Anterior cingulate cortex (tissue), 58 donors: ENCODE measurements at regions not wholly inside any gene's neighbourhood (a gene's known extent, or its start where the extent isn't known, plus 50 kb on each side); places are given as distances from the start of the nearest gene placed in this dataset.

Source experiments
- DNase-seq, 58 donors: peaks; one replicate each; lab custom pipeline; 2025; lab: John Stamatoyannopoulos, UW

GRCh38 chr7:84637568-84638338, 443.2 kb upstream of the SEMA3A start:
- no peak for DNase-seq

- no peak for DNase-seq
Measured at GRCh38 chr7:84631913-84632312, 437.3 kb upstream of the SEMA3A start.

- DNase-seq, result no peak
Measured at GRCh38 chr7:84629640-84630318, 435.2 kb upstream of the SEMA3A start.

GRCh38 chr7:84629216-84629615, 434.6 kb upstream of the SEMA3A start:
- DNase-seq, result no peak

GRCh38 chr7:84627250-84627649, 432.7 kb upstream of the SEMA3A start:
- no peak for DNase-seq

- DNase-seq, result no peak
Measured at GRCh38 chr7:84624927-84625326, 430.3 kb upstream of the SEMA3A start.

- no peak for DNase-seq
Measured at GRCh38 chr7:84624527-84624926, 429.9 kb upstream of the SEMA3A start.

GRCh38 chr7:84617265-84618030, 422.9 kb upstream of the SEMA3A start:
- DNase-seq, result no peak

- no peak for DNase-seq
Measured at GRCh38 chr7:84614821-84615501, 420.4 kb upstream of the SEMA3A start.

GRCh38 chr7:84612981-84613681, 418.5 kb upstream of the SEMA3A start:
- DNase-seq, result no peak

GRCh38 chr7:84611391-84611790, 416.8 kb upstream of the SEMA3A start:
- DNase-seq, result no peak

GRCh38 chr7:84610390-84610789, 415.8 kb upstream of the SEMA3A start:
- no peak for DNase-seq

GRCh38 chr7:84605301-84605700, 410.7 kb upstream of the SEMA3A start:
- DNase-seq, result no peak

- DNase-seq, result no peak
Measured at GRCh38 chr7:84603545-84603944, 409.0 kb upstream of the SEMA3A start.

- no peak for DNase-seq
Measured at GRCh38 chr7:84595026-84595425, 400.4 kb upstream of the SEMA3A start.

- no peak for DNase-seq
Measured at GRCh38 chr7:84591897-84592296, 397.3 kb upstream of the SEMA3A start.

GRCh38 chr7:84589012-84589411, 394.4 kb upstream of the SEMA3A start:
- no peak for DNase-seq

GRCh38 chr7:84583331-84583730, 388.7 kb upstream of the SEMA3A start:
- DNase-seq, result no peak

GRCh38 chr7:84582747-84583146, 388.2 kb upstream of the SEMA3A start:
- no peak for DNase-seq

- no peak for DNase-seq
Measured at GRCh38 chr7:84578825-84579224, 384.2 kb upstream of the SEMA3A start.
